ENCODE measurements at regions not wholly inside any gene's neighbourhood (a gene's known extent, or its start where the extent isn't known, plus 50 kb on each side); places are given as distances from the start of the nearest gene placed in this dataset.

DNA sequence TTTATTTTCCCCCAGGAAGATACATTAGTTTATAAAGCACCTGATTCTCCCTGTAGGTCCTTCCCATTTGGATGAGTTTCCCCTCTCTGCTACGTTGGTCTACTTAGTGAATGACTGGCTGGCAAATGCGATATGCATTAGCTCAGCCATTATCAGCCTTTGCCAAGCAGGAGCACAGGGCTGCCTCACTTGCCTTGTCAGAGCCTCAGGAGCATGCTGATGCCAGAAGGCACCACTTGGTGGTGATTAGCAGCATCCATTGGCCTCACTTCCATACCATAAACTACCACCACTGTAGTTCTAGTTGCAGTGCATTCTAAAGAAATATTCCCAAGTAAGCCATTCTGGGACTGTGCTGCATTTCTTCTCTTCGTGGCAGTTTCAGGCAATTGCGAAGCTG is 442.8 kb upstream of the CHST9 start:
- H3K4me3 ChIP-seq, result no peak overlapping the region
- WGBS, 2 donors (ENCODE audit: low coverage in 1 of 2), result 47 to 51% methylated on average over 2 to 3 of the region's 4 CpGs
- TF ChIP-seq POLR2AphosphoS5 (IDR thresholded peaks at IDR 0.05), result no peak
- TF ChIP-seq POLR2A (IDR thresholded peaks at IDR 0.05), result no peak
- H3K9me3 ChIP-seq, result no peaks in the 10 kb centered on the region
- ATAC-seq, result no peak
- H3K36me3 ChIP-seq, result no peaks in the 10 kb centered on the region
- H3K27me3 ChIP-seq, result peaks cover 3% of the 10 kb centered on the region
- H3K4me1 ChIP-seq, result no peaks in the 10 kb centered on the region
- H3K27ac ChIP-seq, result no peak overlapping the region

DNA sequence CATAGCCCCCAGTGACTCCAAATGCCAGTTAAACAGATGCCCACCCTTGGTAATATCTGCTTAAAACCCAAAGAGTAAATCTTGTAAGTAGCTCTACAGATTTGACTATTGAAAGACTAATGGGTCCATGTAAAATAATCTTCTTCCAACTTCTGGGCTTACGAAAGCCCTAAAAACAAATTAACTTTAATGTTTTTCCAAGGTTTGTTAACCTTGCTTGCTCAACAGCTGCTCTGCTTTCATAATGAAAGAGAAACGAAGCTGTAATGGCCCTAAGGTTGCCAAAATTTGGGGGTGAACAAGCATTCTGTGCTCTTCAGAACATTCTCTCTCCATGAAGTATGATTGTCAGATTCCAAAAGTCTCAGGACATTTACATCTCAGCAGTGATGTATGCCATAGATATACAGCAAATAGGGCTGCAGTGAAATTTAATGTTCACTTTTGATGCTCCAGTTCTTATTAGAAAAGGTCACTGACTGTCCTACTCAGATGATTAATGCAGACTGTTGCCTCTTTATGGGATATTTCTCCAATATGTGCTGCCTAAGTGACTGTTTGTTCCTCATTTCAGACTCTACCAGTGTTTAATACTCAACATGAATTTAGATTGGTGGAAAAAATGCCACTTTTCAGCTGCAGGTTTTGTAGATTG is 436.3 kb upstream of the CHST9 start:
- no peak for ATAC-seq
- H3K9me3 ChIP-seq, result no peaks in the 10 kb centered on the region
- 43% methylated on average over 2 of the region's 2 CpGs for WGBS, 2 donors (ENCODE audit: low coverage in 1 of 2)
- H3K27me3 ChIP-seq, result no peaks in the 10 kb centered on the region
- no peak overlapping the region for H3K4me3 ChIP-seq
- TF ChIP-seq, protein P1, sequence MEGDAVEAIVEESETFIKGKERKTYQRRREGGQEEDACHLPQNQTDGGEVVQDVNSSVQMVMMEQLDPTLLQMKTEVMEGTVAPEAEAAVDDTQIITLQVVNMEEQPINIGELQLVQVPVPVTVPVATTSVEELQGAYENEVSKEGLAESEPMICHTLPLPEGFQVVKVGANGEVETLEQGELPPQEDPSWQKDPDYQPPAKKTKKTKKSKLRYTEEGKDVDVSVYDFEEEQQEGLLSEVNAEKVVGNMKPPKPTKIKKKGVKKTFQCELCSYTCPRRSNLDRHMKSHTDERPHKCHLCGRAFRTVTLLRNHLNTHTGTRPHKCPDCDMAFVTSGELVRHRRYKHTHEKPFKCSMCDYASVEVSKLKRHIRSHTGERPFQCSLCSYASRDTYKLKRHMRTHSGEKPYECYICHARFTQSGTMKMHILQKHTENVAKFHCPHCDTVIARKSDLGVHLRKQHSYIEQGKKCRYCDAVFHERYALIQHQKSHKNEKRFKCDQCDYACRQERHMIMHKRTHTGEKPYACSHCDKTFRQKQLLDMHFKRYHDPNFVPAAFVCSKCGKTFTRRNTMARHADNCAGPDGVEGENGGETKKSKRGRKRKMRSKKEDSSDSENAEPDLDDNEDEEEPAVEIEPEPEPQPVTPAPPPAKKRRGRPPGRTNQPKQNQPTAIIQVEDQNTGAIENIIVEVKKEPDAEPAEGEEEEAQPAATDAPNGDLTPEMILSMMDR (IDR thresholded peaks at IDR 0.05), result no peak
- TF ChIP-seq EP300 (IDR thresholded peaks at IDR 0.05), result no peak
- no peak for TF ChIP-seq POLR2A (IDR thresholded peaks at IDR 0.05)
- no peak for TF ChIP-seq POLR2AphosphoS5 (IDR thresholded peaks at IDR 0.05)
- H3K36me3 ChIP-seq, result no peaks in the 10 kb centered on the region
- no peaks in the 10 kb centered on the region for H3K4me1 ChIP-seq
- H3K27ac ChIP-seq, result no peak overlapping the region

DNA sequence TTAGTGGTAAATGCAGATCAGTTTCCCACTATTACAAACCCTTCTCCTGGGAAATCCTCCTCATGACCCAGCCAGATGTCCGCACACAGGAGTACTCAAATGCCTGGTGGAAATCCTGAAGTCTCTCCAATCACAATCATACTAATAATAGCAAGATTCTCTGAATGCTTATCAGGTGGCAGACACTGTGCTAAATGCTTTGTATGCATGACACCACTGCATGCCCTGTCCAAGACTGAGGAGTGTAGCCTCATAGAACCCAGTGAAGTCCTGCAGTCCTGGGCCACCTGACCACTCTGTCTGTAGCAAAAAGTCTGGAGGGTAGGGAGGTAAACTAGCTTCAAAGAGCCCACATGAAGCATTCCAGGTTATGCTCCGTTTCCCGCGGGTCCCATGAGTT is 434.8 kb upstream of the CHST9 start:
- Histone ChIP-seq H3K27me3 (no peaks in the 10 kb centered on the region), H3K4me3 (no peak overlapping the region), H3K27ac (no peak overlapping the region), H3K36me3 (no peaks in the 10 kb centered on the region), H3K9me3 (no peaks in the 10 kb centered on the region), H3K4me1 (no peaks in the 10 kb centered on the region)
- TF ChIP-seq, protein P1 (IDR thresholded peaks at IDR 0.05), result no peak
- no peak for TF ChIP-seq POLR2AphosphoS5 (IDR thresholded peaks at IDR 0.05)
- no peak for TF ChIP-seq EP300 (IDR thresholded peaks at IDR 0.05)
- TF ChIP-seq POLR2A (IDR thresholded peaks at IDR 0.05), result no peak
- ATAC-seq, result no peak
- WGBS, 2 donors (ENCODE audit: low coverage in 1 of 2), result 88 to 100% methylated on average over 1 to 4 of the region's 4 CpGs

DNA sequence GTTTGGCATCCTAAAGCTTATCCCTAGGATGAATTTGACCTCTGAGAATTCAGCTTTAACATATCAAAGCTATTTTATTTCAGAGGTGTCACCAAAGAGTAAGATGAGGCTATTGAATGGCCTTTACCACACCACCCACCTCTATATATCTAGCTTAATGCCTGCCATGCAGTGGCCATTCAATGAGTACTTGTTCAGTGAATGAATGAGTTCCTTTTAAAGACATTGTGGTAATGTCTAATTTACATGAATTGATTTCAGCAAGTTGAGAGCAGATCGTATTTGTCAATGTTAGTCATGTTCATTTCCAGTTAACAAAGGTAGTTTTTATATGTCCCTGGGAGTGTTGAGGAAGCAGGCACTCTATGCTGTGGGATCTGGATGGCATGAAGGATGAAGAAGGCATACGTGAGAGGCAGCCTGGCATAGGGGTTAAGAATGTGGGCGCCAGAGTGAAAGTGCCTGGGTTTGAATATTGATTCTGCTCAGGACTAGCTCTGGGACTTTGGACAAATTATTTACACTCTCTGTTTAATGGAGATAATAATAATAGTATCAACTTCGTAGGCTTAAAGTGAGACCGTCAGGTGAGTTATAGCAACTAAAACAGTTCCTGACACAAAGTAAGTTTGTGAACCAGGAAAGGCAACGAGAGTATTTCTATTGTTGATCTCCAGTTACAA is 434.1 kb upstream of the CHST9 start:
- 82 to 85% methylated on average over 6 of the region's 6 CpGs for whole genome bisulfite sequencing, 2 donors (ENCODE audit: low coverage in 1 of 2)
- no peaks in the 10 kb centered on the region for H3K36me3 ChIP-seq
- H3K4me3 ChIP-seq, result no peak overlapping the region
- no peaks in the 10 kb centered on the region for H3K4me1 ChIP-seq
- H3K27me3 ChIP-seq, result no peaks in the 10 kb centered on the region
- no peak for TF ChIP-seq POLR2A (IDR thresholded peaks at IDR 0.05)
- TF ChIP-seq EP300 (IDR thresholded peaks at IDR 0.05), result no peak
- TF ChIP-seq POLR2AphosphoS5 (IDR thresholded peaks at IDR 0.05), result no peak
- TF ChIP-seq, protein P1 (IDR thresholded peaks at IDR 0.05), result no peak
- H3K9me3 ChIP-seq, result no peaks in the 10 kb centered on the region
- H3K27ac ChIP-seq, result no peak overlapping the region
- ATAC-seq, result no peak

DNA sequence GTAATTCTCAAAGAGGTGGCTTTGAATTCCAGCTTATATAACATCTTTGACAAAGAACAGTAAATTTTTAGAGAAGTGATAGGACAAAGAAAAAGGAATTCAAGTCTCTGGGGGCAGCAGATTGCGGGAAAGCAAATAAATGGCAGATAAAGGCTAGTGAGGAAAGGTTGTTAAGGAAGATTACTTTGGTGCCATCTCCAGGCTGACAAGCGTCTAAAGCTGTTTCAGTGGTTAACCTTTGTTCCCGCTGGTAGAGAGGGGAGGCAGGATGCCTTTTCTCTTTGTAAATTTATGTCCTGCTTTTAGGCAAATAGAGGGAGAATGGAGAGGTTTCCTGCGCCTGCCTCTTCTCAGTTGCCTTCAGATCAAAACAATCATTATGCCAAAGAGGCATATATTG is 431.2 kb upstream of the CHST9 start:
- Histone ChIP-seq H3K9me3 (no peaks in the 10 kb centered on the region), H3K4me1 (no peaks in the 10 kb centered on the region), H3K27me3 (no peaks in the 10 kb centered on the region), H3K27ac (no peak overlapping the region), H3K36me3 (no peaks in the 10 kb centered on the region), H3K4me3 (no peak overlapping the region)
- TF ChIP-seq, protein P1 (IDR thresholded peaks at IDR 0.05), result no peak
- no peak for TF ChIP-seq EP300 (IDR thresholded peaks at IDR 0.05)
- no peak for TF ChIP-seq POLR2A (IDR thresholded peaks at IDR 0.05)
- no peak for TF ChIP-seq POLR2AphosphoS5 (IDR thresholded peaks at IDR 0.05)
- WGBS, 2 donors (ENCODE audit: low coverage in 1 of 2), result 81 to 84% methylated on average over 4 of the region's 4 CpGs
- no peak for ATAC-seq
